Lower leg skin (tissue), 3 donors: ENCODE measurements at regions not wholly inside any gene's neighbourhood (a gene's known extent, or its start where the extent isn't known, plus 50 kb on each side); places are given as distances from the start of the nearest gene placed in this dataset.

Experiments used
- CTCF ChIP-seq, 3 donors: fragments of 450-650 bp; IDR thresholded peaks; one replicate each; pipeline ENCODE4 v1.5.1; 2016; ENCODE audit warnings: antibody characterized with exemption in 3 of 3, mild to moderate bottlenecking in 3 of 3, moderate library complexity in 2 of 3
- POLR2A ChIP-seq, 2 donors: fragments of 450-650 bp; IDR thresholded peaks; one replicate each; pipeline ENCODE4 v1.6.1; 2016 to 2017; ENCODE audit warnings: antibody characterized with exemption in 2 of 2, mild to moderate bottlenecking in 1 of 2, moderate library complexity in 1 of 2

- TF ChIP-seq CTCF (IDR thresholded peaks at IDR 0.05) (no peak), POLR2A (IDR thresholded peaks at IDR 0.05) (no peak)
Measured at GRCh38 chr4:4610672-4611071, 68.8 kb upstream of the STX18 start.
